Esophagus (tissue), 2 donors: ENCODE measurements at regions not wholly inside any gene's neighbourhood (a gene's known extent, or its start where the extent isn't known, plus 50 kb on each side); places are given as distances from the start of the nearest gene placed in this dataset.

Source experiments
- H3K27ac ChIP-seq, 2 donors: one replicate each; pipeline ENCODE4 v1.5.1; 2013; ENCODE audit warnings: low read depth in 2 of 2, mild to moderate bottlenecking in 2 of 2, inconsistent platforms in 1 of 2, low read length in 1 of 2, moderate library complexity in 1 of 2
- H3K27me3 ChIP-seq, 2 donors: one replicate each; pipeline ENCODE4 v1.6.1; 2013; ENCODE audit warnings: low read length in 2 of 2, control low read depth in 1 of 2, mild to moderate bottlenecking in 1 of 2; ENCODE audit not compliant: insufficient read depth in 2 of 2, control insufficient read depth in 1 of 2
- H3K36me3 ChIP-seq, 2 donors: one replicate each; pipeline ENCODE4 v1.6.1; 2013; ENCODE audit warnings: low read length in 1 of 2; ENCODE audit not compliant: control insufficient read depth in 2 of 2, insufficient read depth in 2 of 2
- H3K4me1 ChIP-seq, 2 donors: one replicate each; pipeline ENCODE4 v1.6.1; 2013; ENCODE audit warnings: low read length in 1 of 2; ENCODE audit not compliant: control insufficient read depth in 2 of 2, insufficient read depth in 2 of 2
- H3K4me3 ChIP-seq, 2 donors: one replicate each; pipeline ENCODE4 v1.5.1; 2013; ENCODE audit warnings: low read length in 2 of 2, mild to moderate bottlenecking in 2 of 2, low read depth in 1 of 2, moderate library complexity in 1 of 2
- H3K9me3 ChIP-seq, 2 donors: one replicate each; pipeline ENCODE4 v1.6.1; 2013; ENCODE audit warnings: mild to moderate bottlenecking in 2 of 2, low read depth in 1 of 2, low read length in 1 of 2, moderate library complexity in 1 of 2; ENCODE audit not compliant: control insufficient read depth in 2 of 2, insufficient read depth in 1 of 2
- WGBS, 2 donors: extraction: QIAGEN DNeasy Blood & Tissue Kit; methylation state at CpG; one replicate each; pipeline ENCODE4 v1.1.7; 2013; 5-methylcytosine and 5-hydroxymethylcytosine counted together
- donor health status: healthy with polysubstance abuse.
- donor health status: Bipolar disorder and iron deficiency.

DNA sequence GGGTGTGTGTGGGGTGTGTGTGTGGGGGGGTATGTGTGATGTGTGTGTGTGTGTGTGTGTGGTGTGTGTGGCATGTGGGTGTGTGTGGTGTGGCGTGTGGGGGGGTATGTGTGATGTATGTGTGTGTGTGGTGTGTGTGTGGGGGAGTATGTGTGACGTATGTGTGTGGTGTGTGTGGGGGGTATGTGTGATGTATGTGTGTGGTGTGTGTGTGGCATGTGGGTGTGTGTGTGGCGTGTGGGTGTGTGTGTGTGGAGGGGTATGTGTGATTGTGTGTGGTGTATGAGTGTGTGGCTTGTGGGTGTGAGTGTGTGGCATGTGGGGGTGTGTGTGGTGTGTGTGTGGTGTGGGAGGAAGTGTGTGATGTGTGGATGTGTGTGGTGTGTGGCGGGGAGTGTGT lies 442.3 kb downstream of the PREX1 start:
- Histone ChIP-seq H3K4me1 (peaks cover 0 to 3% of the 10 kb centered on the region in 2 donors), H3K27me3 (no peaks in the 10 kb centered on the region), H3K36me3 (no peaks in the 10 kb centered on the region), H3K9me3 (no peaks in the 10 kb centered on the region), H3K27ac (no peak overlapping the region), H3K4me3 (no peak overlapping the region)
- 79 to 89% methylated on average over 4 of the region's 4 CpGs for WGBS, 2 donors

DNA sequence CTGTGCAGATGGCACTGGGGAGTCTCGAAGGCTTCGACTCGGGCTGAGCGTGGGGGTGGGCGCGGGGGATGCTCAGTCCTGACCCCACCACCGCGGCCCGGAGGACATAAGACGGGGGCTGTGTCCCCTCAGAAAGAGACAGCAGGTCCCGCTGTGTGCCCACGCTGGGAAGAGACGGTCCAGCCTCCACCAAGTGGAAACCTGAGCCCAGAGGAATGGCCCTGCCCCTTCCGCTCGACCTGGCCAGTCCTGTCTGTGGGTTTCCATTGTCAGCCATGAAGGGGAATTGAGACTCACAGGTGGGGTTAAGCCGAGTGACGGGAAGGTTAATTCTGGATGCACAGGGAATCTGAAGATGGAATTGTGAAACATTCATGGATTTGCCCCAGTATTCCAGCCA lies 442.7 kb downstream of the PREX1 start:
- 77 to 84% methylated on average over 17 of the region's 17 CpGs for whole genome bisulfite sequencing, 2 donors
- H3K4me3 ChIP-seq, result no peak overlapping the region
- no peaks in the 10 kb centered on the region for H3K36me3 ChIP-seq

DNA sequence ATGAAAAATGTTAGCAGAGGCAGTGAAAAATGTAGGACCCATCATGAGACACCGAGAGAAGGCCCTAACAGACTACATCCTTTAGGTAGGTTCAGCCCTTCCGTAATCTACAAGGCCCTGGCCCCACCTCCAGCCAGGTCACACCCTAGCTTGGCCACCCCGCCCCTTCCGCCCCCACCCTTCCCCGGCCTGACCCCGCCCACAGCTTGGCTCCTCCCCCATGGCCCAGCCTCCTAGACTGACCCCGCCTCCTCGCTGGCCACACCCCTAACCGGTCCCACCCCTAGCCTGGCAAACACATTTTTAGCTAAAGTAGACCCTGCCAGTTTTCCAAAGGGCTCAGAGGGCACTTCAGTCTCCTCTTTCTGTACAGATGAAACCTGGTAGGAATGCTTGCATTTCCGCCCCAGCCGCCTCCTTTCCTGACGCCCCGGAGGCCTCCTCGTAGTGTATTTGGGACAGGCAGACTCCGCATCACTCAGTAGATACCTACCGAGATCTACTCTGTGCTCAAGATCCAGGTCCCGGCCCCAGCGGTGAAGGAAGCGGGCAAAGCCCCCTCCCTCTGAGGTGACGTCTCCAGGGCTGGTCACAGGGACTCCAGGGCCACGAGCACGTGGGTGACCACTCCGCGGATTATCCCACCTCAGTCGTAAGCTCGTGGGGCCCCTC lies 443.5 kb downstream of the PREX1 start:
- Histone ChIP-seq H3K4me1 (peaks cover 0 to 3% of the 10 kb centered on the region in 2 donors), H3K27ac (no peak overlapping the region), H3K4me3 (no peak overlapping the region), H3K27me3 (no peaks in the 10 kb centered on the region), H3K36me3 (no peaks in the 10 kb centered on the region), H3K9me3 (no peaks in the 10 kb centered on the region)
- WGBS, 2 donors, result 68 to 79% methylated on average over 26 of the region's 26 CpGs

More for the DNA sequence above, 442.7 kb downstream of the PREX1 start:
- H3K27me3 ChIP-seq, result no peaks in the 10 kb centered on the region
- no peaks in the 10 kb centered on the region for H3K9me3 ChIP-seq
- H3K27ac ChIP-seq, result no peak overlapping the region
- H3K4me1 ChIP-seq, result peaks cover 0 to 3% of the 10 kb centered on the region in 2 donors

DNA sequence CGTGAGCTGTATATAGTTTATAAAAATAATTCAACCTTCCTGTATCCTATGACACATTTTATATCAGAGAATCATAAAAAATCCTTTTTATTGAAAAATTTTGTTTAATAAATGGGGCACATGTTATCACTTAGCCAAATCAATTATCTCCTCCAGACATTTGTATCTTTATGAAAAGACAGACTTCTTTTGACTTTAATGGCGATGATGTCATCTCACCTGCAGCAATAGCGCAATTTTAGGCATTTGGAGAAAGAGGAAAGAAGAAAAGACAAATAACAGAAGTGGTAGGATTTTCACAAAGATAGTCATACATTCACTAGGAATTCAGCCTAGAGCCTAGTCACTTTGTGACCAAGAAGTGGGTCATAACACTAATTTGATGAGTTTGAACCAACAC lies 444.5 kb downstream of the PREX1 start:
- WGBS, 2 donors, result 91 to 96% methylated on average over 3 of the region's 3 CpGs
- peaks cover 0 to 3% of the 10 kb centered on the region in 2 donors for H3K4me1 ChIP-seq
- no peaks in the 10 kb centered on the region for H3K36me3 ChIP-seq

DNA sequence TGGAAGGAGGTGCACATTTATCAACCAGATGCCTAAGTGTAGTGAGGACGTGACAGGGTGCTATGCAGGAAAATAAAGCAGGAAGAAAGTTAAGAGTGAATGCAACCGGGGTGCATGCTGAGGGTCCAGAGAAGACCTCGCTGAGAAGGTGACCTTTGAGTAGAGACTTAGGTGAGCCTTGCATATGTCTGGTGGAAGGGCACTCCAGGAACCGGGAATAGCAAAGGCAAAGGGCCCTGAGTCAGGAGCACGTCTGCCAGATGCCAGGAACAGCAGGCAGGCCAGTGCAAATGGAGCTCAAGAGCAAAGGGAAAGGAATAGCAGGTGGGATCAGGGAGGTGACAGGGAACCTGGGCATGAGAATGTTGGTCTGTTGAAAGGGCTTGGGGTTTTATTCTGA lies 445.5 kb downstream of the PREX1 start:
- WGBS, 2 donors, result 77 to 84% methylated on average over 5 of the region's 5 CpGs
- Histone ChIP-seq H3K27ac (no peak overlapping the region), H3K4me3 (no peak overlapping the region)

More for the DNA sequence above, 444.5 kb downstream of the PREX1 start:
- Histone ChIP-seq H3K9me3 (no peaks in the 10 kb centered on the region), H3K27me3 (no peaks in the 10 kb centered on the region), H3K4me3 (no peak overlapping the region), H3K27ac (no peak overlapping the region)

DNA sequence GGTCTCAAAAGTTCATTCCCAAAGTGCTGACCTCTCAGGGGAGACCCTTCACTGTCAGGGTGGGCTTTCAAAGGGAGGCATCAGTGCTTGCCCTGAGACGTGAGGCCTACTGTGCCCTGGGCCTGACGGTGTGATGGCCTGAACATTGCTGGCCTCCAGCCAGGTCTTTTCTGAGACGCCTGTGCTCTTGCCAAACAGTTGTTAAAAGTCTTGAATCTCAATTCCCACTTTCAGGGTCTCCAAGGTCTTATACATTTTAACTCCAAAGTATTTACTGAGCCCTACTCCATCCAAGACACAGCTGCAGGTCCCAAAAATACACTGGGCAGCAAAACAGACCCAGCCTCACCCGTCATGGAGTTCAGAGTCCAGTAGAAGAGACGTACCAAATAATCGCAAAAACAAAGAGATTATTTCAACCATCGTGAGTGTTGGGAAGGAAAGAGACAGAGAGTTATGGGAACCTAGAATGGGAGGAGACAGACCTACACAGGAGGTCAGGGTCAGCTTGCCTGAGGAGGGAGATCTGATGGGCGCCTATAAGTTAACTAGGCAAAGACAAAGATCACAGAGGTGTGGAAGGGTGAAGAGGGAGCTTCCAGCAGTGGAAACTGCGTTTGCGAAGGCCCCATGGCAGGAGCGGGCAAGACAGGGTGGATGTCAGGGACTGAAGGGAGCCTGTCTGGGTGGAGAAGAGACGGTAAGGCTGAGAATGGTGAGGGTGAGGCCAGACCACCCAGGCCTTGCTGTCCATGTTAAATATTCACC lies 446.3 kb downstream of the PREX1 start:
- H3K4me1 ChIP-seq, result peaks cover 0 to 3% of the 10 kb centered on the region in 2 donors
- WGBS, 2 donors, result 78% methylated on average over 12 of the region's 12 CpGs
- no peak overlapping the region for H3K27ac ChIP-seq

More for the DNA sequence above, 445.5 kb downstream of the PREX1 start:
- H3K27me3 ChIP-seq, result no peaks in the 10 kb centered on the region
- no peaks in the 10 kb centered on the region for H3K9me3 ChIP-seq
- no peaks in the 10 kb centered on the region for H3K36me3 ChIP-seq
- H3K4me1 ChIP-seq, result peaks cover 0 to 3% of the 10 kb centered on the region in 2 donors

GRCh38 chr20:48380661-48381060 lies 447.1 kb downstream of the PREX1 start:
- peaks cover 0 to 3% of the 10 kb centered on the region in 2 donors for H3K4me1 ChIP-seq
- WGBS, 2 donors, result 90 to 94% methylated on average over 4 of the region's 4 CpGs
- no peaks in the 10 kb centered on the region for H3K36me3 ChIP-seq
- no peaks in the 10 kb centered on the region for H3K27me3 ChIP-seq
- H3K27ac ChIP-seq, result no peak overlapping the region
- no peaks in the 10 kb centered on the region for H3K9me3 ChIP-seq
- no peak overlapping the region for H3K4me3 ChIP-seq

More for the DNA sequence above, 446.3 kb downstream of the PREX1 start:
- H3K36me3 ChIP-seq, result no peaks in the 10 kb centered on the region
- H3K9me3 ChIP-seq, result no peaks in the 10 kb centered on the region
- H3K4me3 ChIP-seq, result no peak overlapping the region
- H3K27me3 ChIP-seq, result no peaks in the 10 kb centered on the region

DNA sequence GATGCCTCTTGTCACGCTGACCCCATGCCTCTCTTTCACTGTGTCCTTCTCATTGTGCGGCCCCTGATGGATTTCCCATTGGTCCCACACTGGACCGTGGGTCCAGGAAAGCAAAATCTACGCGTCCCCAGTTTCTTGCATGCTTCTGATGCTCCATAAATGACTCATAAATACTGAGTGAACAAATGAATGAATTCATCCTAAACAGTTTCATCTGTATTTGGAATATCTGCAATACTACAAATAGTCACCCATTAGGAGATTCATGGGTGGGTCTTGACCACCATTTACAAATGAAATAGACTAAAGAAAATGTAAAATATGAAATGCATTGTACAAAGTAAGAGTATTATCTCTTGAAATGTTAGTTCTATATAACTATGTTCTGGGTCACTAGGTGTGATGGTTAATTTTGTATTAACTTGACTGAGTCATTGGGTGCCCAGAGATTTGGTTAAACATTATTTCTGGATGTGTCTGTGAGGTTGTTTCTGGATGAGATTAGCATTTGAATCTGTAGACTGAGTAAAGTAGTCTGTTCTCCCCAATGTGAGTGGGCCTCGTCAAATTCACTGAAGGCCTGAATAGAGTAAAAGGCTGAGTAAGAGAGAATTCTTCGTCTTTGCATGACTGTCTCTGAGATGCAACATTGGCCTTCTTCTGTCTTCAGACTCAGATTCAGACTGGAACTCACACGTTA lies 448.7 kb downstream of the PREX1 start:
- Histone ChIP-seq H3K4me1 (peaks cover 1 to 3% of the 10 kb centered on the region in 2 donors), H3K9me3 (no peaks in the 10 kb centered on the region), H3K27ac (no peak overlapping the region), H3K4me3 (no peak overlapping the region), H3K36me3 (no peaks in the 10 kb centered on the region), H3K27me3 (no peaks in the 10 kb centered on the region)
- 88 to 93% methylated on average over 8 of the region's 8 CpGs for WGBS, 2 donors

DNA sequence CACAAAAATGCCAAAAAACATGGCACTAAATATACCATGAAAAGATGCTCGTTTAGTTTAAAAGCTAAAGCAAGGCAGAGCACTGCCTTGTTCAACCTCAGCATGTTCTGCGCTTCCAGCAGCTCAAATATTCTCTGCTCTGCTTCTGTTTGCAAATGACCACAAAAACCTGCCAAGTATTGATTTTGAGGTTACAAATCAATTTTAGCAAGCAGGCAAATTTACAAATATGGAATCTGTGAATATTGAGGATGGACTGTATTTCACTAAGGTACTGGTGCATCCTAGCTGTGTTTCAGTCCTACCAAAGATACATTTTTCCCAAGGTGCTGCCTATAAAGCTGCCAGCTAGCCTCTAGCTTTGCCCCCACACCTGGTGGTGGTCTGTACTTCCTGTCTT lies 449.9 kb downstream of the PREX1 start:
- H3K27ac ChIP-seq, result no peak overlapping the region
- WGBS, 2 donors, result 80 to 91% methylated on average over 2 of the region's 2 CpGs
- H3K4me1 ChIP-seq, result peaks cover 3 to 5% of the 10 kb centered on the region in 2 donors

More for the DNA sequence above, 449.9 kb downstream of the PREX1 start:
- Histone ChIP-seq H3K27me3 (no peaks in the 10 kb centered on the region), H3K9me3 (no peaks in the 10 kb centered on the region), H3K36me3 (no peaks in the 10 kb centered on the region), H3K4me3 (no peak overlapping the region)
